Rectal smooth muscle tissue (tissue), 1 donor: ENCODE measurements at regions not wholly inside any gene's neighbourhood (a gene's known extent, or its start where the extent isn't known, plus 50 kb on each side); places are given as distances from the start of the nearest gene placed in this dataset.

Experiments
- H3K27ac ChIP-seq: one replicate; pipeline ENCODE4 v1.7.0; 2013; ENCODE audit warnings: low read depth, low read length, inconsistent platforms
- H3K27me3 ChIP-seq: one replicate; pipeline ENCODE4 v1.7.0; 2013; ENCODE audit warnings: low read length; ENCODE audit not compliant: control insufficient read depth, insufficient read depth
- H3K36me3 ChIP-seq: one replicate; pipeline ENCODE4 v1.7.0; 2013; ENCODE audit warnings: low read length; ENCODE audit not compliant: control insufficient read depth, insufficient read depth
- H3K4me1 ChIP-seq: one replicate; pipeline ENCODE4 v1.7.0; 2013; ENCODE audit warnings: low read length; ENCODE audit not compliant: control insufficient read depth, insufficient read depth
- H3K4me3 ChIP-seq: one replicate; pipeline ENCODE4 v1.7.0; 2013; ENCODE audit warnings: low read length
- H3K9ac ChIP-seq: one replicate; pipeline ENCODE4 v1.7.0; 2013; ENCODE audit warnings: low read length

GRCh38 chr11:28727254-28727653 lies 619.1 kb downstream of the METTL15 start:
- Histone ChIP-seq H3K9ac (no peak overlapping the region), H3K4me3 (no peak overlapping the region), H3K27ac (no peak overlapping the region), H3K4me1 (no peaks in the 10 kb centered on the region), H3K27me3 (no peaks in the 10 kb centered on the region), H3K36me3 (no peaks in the 10 kb centered on the region)

GRCh38 chr11:28726432-28726831 lies 618.2 kb downstream of the METTL15 start:
- H3K27ac ChIP-seq, result no peak overlapping the region
- no peak overlapping the region for H3K4me3 ChIP-seq
- H3K4me1 ChIP-seq, result no peaks in the 10 kb centered on the region
- no peak overlapping the region for H3K9ac ChIP-seq
- no peaks in the 10 kb centered on the region for H3K27me3 ChIP-seq
- H3K36me3 ChIP-seq, result no peaks in the 10 kb centered on the region

- Histone ChIP-seq H3K27me3 (no peaks in the 10 kb centered on the region), H3K4me3 (no peak overlapping the region), H3K9ac (no peak overlapping the region), H3K27ac (no peak overlapping the region), H3K36me3 (no peaks in the 10 kb centered on the region), H3K4me1 (no peaks in the 10 kb centered on the region)
Measured at GRCh38 chr11:28715726-28716125, 607.5 kb downstream of the METTL15 start.

DNA sequence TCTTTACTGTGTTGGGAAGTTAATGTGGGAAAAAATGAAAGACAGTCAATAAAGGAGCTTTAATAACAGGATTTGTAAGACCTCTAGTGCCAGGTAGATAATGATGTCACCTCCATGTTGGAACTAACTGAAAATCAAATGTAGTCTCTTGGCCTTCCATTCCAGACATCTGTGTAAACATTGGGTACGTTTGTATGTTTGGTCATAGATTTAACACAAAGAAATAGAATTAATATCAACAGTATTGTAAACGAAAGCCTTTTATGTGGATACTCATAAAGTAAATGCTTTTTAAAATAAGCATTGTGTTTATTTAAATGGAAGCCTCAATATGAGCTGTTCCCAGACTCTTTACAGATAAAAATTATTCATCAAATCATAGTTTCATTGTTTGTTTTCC lies 605.7 kb downstream of the METTL15 start:
- no peaks in the 10 kb centered on the region for H3K36me3 ChIP-seq
- no peak overlapping the region for H3K9ac ChIP-seq
- no peak overlapping the region for H3K27ac ChIP-seq
- H3K4me3 ChIP-seq, result no peak overlapping the region
- H3K4me1 ChIP-seq, result no peaks in the 10 kb centered on the region
- no peaks in the 10 kb centered on the region for H3K27me3 ChIP-seq

GRCh38 chr11:28708075-28708474 lies 599.9 kb downstream of the METTL15 start:
- H3K4me1 ChIP-seq, result no peaks in the 10 kb centered on the region
- no peak overlapping the region for H3K9ac ChIP-seq
- H3K27ac ChIP-seq, result no peak overlapping the region
- no peaks in the 10 kb centered on the region for H3K36me3 ChIP-seq
- H3K27me3 ChIP-seq, result no peaks in the 10 kb centered on the region
- no peak overlapping the region for H3K4me3 ChIP-seq

- no peaks in the 10 kb centered on the region for H3K27me3 ChIP-seq
- no peaks in the 10 kb centered on the region for H3K4me1 ChIP-seq
- no peaks in the 10 kb centered on the region for H3K36me3 ChIP-seq
- H3K9ac ChIP-seq, result no peak overlapping the region
- no peak overlapping the region for H3K4me3 ChIP-seq
- no peak overlapping the region for H3K27ac ChIP-seq
Measured at GRCh38 chr11:28704801-28705200, 596.6 kb downstream of the METTL15 start.

DNA sequence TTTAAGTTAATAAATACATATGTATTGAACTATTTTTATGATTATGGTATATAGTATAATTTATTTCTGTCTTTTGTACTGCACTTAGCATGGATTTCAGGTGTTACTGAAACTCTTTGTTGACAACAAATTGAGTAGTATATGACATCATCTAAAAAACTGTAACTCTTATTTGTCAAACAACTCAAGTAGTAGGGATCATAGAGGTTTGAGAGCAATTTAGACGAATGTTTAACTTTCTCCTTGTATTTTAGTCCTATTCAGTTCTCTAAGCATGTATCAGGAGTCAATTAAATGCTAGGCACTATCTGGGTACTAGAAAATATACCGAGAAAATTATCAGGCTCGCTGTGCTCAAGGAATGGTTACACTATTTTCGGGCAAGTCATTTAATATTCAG lies 595.2 kb downstream of the METTL15 start:
- Histone ChIP-seq H3K36me3 (no peaks in the 10 kb centered on the region), H3K4me1 (no peaks in the 10 kb centered on the region), H3K27ac (no peak overlapping the region), H3K4me3 (no peak overlapping the region), H3K27me3 (no peaks in the 10 kb centered on the region), H3K9ac (no peak overlapping the region)

- H3K4me3 ChIP-seq, result no peak overlapping the region
- H3K36me3 ChIP-seq, result no peaks in the 10 kb centered on the region
- no peak overlapping the region for H3K9ac ChIP-seq
- H3K27ac ChIP-seq, result no peak overlapping the region
- no peaks in the 10 kb centered on the region for H3K27me3 ChIP-seq
- no peaks in the 10 kb centered on the region for H3K4me1 ChIP-seq
Measured at GRCh38 chr11:28702871-28703270, 594.7 kb downstream of the METTL15 start.

- Histone ChIP-seq H3K4me1 (no peaks in the 10 kb centered on the region), H3K9ac (no peak overlapping the region), H3K27me3 (no peaks in the 10 kb centered on the region), H3K36me3 (no peaks in the 10 kb centered on the region), H3K27ac (no peak overlapping the region), H3K4me3 (no peak overlapping the region)
Measured at GRCh38 chr11:28702450-28702790, 594.2 kb downstream of the METTL15 start.

GRCh38 chr11:28701760-28702449 lies 593.7 kb downstream of the METTL15 start:
- Histone ChIP-seq H3K9ac (no peak overlapping the region), H3K4me3 (no peak overlapping the region), H3K4me1 (no peaks in the 10 kb centered on the region), H3K27ac (no peak overlapping the region), H3K27me3 (no peaks in the 10 kb centered on the region), H3K36me3 (no peaks in the 10 kb centered on the region)

DNA sequence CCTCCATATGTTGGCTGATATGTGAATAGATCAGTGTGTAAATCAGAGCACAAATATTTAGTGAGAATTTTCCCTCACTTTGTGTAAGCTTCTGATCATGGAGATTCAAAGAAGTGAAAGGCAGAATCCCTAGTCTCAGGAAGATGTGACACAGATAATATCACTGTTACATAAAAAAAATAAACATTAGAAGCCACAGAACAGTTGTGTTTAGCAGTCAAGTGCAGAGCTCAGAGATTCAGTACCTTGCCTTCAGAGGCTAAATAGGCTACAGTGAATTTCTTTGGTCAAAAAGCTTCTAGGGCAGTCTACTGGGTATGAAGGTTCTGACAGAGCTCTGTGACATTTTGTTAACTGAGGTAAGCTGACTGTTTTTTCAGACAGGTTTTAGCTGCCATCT lies 591.5 kb downstream of the METTL15 start:
- no peak overlapping the region for H3K27ac ChIP-seq
- no peaks in the 10 kb centered on the region for H3K27me3 ChIP-seq
- H3K36me3 ChIP-seq, result no peaks in the 10 kb centered on the region

GRCh38 chr11:28697920-28698827 lies 590.0 kb downstream of the METTL15 start:
- H3K4me3 ChIP-seq, result no peak overlapping the region
- no peaks in the 10 kb centered on the region for H3K36me3 ChIP-seq
- H3K27ac ChIP-seq, result no peak overlapping the region
- H3K27me3 ChIP-seq, result no peaks in the 10 kb centered on the region
- no peak overlapping the region for H3K9ac ChIP-seq
- H3K4me1 ChIP-seq, result no peaks in the 10 kb centered on the region

More for the DNA sequence above, 591.5 kb downstream of the METTL15 start:
- H3K9ac ChIP-seq, result no peak overlapping the region
- no peaks in the 10 kb centered on the region for H3K4me1 ChIP-seq
- H3K4me3 ChIP-seq, result no peak overlapping the region

DNA sequence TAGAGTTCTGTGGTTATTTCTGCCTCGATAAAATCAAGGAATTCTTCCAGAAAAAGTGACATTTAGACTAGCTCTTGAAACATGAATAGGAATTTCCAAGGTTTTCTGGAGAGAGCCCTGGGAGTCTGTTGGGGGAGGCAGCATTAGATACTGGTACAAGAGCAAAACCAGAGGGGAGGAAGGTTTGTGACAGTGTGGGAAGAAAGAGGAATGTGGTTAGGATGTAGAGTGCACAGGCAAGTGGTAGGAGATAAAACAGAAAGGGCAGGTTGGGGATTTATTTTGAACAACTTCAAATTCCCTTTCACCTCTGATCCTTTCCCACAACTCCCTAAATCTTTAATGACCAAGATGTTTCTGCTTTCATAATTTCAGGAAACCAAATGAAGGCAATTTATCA lies 588.4 kb downstream of the METTL15 start:
- Histone ChIP-seq H3K4me3 (no peak overlapping the region), H3K9ac (no peak overlapping the region), H3K4me1 (no peaks in the 10 kb centered on the region), H3K27ac (no peak overlapping the region), H3K27me3 (no peaks in the 10 kb centered on the region), H3K36me3 (no peaks in the 10 kb centered on the region)
